NCI-H1694 (cell line): ENCODE measurements at regions not wholly inside any gene's neighbourhood (a gene's known extent, or its start where the extent isn't known, plus 50 kb on each side); places are given as distances from the start of the nearest gene placed in this dataset.

Experiments
- DNase-seq: peaks from one replicate; lab custom pipeline; 2025; lab: John Stamatoyannopoulos, UW

DNA sequence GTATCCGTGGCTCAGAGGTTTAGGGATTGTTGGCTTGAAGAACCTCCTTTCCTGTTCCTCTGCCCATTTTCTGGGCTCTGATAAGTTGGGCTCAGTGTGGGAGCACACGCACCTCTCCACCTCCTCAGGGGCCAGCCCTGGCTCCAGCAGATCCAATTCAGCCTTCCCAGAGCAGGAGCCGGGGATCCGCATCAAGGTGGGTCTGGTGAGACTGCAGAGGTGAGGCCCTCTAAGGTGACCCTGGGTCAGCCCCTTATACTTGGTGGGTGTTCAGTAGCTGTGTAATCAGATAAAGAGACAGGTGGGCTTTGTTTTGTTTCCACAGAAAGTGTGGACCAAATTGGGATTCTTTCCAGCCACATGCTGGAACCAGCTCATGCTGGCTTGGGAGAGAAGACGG is 1466.0 kb downstream of the TBC1D22A start:
- no peak for DNase-seq

DNA sequence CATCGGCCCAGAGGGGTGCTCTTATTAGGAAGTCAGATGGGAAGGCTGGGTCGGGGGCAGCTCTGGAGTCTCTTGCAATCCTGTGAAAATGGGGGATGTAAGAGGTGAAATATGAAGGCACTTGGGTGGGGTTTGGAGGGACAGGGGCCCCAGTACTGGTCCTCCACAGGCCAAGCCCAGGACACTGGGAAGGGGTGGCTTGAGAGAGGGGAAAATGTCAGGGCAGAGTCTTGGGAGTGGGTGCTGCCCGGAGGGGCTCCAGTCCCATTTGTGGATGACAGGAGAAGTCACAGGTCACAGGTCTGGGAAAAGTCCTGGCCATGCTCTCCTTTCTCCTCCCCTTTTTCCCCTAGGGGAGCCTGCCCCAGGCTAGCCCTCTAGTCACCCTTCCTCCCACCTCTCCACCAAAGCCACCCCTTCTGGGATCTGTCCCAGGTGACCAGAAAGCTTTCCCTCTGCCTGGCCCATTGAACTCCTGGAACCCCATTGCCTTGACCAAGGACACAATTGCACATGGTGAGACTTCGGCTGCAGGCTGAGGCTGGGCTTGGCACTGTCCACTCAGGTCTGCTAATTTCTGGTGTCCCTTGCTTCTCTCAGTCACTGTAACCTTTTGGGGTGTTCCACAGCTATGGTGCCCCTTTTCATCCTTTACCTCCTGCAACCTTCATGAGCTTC is 1465.0 kb downstream of the TBC1D22A start:
- DNase-seq: no peak

DNA sequence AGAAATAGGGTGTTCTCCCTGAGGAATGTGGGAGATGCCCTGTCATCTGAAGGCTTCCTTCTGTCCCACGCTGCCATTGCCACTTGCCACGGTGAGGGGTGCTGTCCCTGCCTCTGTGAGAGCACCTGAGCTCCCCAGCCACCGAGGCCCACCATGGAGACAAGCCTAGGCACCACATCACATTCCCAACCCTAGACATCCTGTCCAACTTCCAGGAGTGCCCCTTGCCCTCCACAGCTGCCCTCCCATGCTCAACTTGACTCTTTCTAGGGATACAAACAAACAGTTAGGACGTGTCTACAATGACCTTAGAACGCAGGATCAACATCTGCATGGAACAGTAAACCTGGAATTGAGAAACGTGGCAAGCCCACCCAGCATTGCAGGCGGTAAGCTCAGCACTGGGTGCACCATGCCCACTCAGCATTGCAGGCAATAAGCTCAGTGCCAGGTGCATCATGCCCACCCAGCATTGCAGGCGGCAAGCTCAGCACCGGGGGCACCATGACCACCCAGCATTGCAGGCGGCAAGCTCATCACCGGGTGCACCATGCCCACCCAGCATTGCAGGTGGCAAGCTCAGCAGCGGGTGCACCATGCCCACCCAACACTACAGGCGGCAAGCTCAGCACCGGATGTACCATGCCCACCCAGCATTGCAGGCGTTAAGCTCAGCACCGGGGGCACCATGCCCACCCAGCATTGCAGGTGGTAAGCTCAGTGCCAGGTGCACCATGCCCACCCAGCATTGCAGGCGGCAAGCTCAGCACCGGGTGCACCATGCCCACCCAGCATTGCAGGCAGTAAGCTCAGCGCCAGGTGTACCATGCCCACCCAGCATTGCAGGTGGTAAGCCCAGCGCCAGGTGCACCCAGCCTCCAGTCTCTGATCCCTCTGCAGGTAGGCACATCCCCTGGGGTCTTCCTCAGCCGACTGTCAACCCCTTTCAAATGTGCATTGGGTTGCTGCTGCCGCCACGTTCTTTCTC is 1463.9 kb downstream of the TBC1D22A start:
- DNase-seq: no peak

DNA sequence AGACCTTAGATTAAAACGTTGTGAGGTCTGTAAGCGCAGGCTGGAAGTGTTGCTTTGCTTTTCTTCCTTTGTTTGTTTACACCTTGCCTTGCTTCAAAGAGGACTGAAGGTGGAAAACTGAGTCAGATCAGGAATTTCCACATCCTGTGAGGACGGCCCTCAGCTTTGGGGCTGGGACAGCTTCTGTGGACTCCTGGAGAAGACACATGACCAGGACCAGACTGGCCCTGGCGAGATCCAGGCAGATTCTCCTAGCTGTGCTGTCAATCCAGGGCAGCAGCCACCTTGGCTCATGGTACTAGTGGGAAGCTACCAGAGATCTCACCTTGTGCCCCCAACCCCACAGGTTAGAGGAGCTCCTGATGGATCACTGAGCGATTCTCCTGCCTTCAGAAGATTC is 1461.9 kb downstream of the TBC1D22A start:
- no peak for DNase-seq

DNA sequence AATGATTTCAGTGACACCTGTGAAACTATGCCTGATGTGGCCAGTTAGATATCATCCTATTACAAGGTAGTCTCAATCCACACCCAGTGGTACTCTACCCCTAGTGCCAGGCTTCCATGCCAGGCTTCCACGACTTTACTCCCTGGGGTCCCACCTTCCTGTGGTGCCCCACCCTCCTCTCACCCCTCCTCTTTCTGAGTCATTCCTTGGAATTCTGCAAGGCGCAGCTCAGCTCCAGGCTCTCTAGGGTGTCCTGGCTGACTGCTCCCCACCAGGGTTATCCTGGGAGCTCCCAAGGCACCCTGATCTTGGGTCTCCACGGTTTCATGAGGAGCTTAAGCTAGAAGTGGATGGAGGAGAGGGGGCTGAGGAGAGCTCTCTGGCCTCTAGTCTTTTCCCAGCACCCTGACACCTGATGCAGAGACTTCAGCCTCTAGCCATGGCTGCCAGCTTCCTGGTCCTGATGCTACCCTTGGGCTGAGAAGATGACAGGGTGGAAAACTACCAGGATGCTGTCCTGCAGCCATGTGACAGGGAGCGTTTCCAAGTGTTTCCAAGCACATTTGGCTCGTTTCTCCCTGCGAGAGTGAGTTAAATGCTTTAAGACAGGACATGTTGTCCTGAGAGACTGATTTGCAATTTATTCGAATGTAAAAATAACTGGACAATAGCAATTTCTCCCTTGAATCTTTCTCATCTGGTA is 1461.2 kb downstream of the TBC1D22A start:
- DNase-seq: no peak

DNA sequence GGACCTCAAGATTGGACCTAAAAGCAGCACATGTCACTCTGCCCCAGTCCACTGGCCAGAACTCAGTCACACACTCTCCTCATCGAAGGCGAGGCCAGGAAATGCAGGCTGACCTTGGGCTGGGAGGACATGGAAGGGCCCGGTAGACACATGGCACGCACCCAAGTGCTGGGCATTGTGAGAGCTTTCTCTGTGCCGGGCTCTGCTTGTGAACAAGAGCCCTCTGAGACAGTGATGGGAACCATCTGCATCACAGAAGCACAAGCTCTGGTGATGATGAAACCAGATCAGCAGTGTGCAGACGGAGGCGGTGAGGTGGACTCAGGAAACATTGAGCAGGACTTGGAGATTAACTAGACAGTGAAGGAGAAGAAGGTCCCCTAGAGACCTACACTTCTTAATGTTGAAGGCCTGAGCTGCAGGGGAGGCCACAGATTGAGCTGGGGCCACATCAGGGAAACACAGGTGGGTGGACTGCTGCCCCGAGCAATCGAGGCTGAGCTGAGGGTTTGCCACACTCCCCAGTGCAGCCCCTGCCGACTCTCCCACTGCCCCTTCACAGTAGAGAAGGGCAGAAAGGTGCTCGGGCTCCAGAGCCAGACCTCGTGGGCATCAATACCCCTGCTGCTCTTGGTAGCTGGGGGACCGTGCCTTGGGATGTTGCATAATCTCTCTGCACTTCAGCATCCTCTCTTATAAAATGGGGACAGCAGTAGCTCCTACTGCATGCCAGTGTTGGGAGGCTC is 1460.5 kb downstream of the TBC1D22A start:
- no peak for DNase-seq

DNA sequence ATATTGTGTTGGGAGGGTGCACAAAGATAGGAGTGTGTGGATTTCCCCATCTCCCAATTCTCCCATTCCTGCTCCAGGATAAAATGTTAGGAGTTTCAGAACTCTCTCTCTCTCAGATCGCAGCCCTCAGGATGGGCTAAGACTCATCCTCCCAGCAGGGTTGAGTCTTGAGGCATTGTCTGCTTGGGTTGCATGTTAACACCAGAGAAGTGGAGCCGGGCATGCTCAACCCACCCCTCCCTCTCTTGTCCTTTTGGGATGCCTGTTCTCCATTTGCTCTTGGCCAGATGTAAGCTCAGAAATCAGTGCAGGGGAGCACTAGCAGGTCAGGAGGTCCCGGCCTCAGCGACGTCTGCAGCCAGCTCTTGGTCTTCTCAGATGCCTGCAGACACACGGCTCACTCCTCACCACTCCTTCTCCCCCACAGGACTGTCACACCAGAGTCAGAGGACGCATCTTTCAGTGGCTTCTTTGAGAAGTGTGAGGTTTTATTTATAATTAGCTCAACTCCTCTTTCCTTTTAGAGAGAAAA is 1456.5 kb downstream of the TBC1D22A start:
- no peak for DNase-seq

DNA sequence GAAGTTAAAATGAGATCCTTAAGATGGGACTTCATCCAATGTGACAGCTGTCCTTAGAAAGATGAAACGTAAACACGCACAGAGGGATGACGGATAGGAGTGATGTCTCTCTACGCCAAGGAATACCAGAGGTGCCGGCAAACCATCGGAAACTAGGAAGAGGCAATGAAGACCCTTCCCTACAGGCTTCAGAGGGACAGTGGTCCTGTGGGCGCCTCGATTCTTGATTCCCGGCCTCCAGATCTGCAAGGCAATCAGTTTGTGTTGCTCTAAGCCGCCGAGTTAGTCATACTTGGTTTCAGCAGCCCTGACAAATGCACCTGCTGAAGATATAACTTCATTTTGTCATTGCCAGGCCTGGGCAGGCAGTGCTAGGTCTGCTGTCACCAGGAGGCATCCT is 1455.1 kb downstream of the TBC1D22A start:
- no peak for DNase-seq

DNA sequence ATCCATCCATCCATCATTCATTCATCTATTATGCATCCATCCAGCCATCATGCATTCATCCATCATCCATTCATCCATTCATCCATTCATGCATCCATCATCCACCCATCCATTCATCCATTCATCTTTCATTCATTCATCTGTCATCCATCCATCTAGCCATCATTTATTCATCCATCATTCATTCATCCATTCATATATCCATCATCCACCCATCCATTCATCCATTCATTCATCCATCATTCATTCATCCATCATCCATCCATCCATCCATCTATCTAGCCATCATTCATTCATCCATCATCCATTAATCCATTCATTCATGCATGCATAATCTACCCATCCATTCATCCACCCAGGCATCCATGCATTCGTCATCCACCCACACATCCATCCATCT is 1450.3 kb downstream of the TBC1D22A start:
- DNase-seq: no peak

DNA sequence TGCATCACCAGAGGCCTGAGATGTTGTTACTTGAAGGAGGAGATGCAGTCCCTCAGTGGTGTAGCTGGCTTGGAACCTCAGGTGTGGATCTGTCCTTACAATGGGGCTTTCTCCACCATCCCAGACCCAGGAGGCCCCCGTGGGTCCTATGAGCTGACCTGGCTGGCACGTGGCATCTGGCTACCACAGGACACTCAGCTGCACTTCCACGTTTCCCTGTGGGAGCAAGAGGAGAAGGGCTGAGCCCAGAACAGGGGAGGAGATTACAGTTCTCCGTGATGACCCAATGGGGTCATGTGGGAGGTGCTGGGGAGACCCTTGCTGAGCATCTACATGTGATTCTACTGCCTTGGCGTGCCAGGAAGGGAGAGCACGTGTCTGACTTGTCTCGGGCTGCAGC is 1448.4 kb downstream of the TBC1D22A start:
- no peak for DNase-seq

DNA sequence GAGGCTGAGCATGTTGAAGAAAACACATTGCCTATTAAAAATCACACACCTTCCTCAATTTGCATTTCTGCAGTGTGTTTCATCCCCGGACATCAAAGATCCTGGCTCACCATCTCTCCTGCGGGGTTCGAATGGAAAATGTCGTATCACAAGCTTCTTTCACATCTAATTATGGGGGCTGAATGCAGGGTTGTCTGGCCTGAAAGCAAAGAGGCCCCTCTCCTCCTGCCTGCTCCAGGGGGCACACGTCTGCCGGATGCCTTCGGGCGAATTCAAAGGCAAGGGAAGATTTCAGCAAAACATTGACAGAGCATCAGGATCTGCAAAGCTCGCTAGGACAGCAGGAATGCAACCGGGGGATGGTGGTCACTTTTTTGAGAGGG is 1447.7 kb downstream of the TBC1D22A start:
- DNase-seq: no peak

DNA sequence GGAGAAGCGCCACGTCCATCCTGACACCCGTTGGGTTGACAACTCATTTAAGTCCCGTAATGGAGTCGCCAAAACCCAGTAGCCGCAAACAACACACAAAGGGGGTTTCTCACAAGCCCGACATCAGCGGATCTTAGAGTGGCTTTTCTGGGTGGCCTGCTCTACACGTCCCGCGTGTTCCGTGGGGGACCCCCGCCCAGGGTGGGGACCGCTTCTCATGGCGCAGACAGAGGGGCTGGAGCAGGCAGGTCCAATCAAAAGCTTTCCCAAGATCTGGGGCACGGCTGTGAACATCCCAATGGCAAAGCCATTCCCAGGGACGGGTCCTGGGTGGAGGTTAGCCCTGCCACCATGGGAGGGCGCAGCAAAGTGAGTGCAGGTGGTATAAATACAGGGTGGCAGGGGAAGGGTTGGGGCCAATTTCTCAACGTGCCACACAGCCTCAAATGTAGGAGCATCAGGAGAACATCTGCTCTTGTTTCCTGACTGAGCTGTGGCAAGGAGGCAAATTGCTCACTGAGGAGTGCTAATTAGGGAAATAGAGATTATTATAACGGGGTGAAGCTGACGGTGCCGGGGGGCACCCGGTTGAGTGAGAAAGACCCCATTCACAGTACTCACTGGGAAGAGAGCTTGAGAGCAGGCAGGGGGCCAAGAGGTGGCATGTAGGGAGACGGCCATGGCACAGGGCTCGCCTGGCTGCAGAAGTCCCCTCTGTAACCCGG is 1447.2 kb downstream of the TBC1D22A start:
- peak; percentile 63 for DNase-seq

DNA sequence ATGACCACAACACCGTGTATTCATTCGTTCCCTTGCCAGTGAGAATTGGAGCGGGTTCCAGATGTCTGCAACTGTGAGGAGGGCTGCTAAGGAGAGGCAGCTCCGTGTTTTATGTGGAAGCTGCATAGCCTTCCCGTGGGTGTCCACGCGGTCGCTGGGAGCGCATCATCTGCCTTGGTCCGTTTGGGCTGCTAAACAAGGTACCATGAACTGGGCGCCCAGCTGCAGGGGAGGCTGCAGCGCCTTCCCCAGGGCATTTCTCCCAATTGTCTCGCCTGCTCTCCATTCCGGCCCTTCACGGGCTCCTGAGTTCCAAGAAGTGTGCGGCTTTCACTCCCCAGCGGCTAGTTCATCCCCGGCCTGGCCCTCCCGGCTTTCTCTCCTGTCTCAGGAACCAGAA is 1446.4 kb downstream of the TBC1D22A start:
- DNase-seq: no peak

DNA sequence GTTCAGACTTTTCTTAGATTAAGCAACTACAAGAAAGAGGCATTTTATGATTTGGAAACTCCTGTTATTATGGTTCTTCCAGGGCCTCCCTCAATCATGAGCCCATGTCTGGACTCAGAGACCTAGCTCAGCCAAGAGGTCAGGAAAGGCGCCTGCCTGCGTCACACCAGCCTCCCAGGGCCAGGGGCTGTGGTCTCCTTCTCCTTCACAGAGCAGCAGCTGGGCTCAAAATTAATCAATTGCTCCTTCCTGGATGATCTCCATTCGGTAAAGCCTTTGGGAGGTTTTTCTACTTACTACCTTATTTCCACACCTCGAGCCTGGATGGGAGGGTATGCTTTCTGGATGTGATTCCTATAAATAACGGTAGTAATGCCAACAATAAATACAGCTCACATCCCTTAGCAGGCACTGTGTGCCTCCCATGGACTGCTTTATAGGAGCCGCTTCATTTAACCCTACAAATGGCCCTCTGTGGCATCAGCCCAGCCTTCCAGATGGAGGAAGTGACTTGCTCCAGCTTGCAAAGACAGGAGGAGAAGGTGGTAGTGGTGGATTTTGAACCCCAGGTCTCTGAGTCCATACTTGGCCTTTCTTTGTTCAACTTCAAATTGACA is 1445.6 kb downstream of the TBC1D22A start:
- peak; percentile 60 for DNase-seq

DNA sequence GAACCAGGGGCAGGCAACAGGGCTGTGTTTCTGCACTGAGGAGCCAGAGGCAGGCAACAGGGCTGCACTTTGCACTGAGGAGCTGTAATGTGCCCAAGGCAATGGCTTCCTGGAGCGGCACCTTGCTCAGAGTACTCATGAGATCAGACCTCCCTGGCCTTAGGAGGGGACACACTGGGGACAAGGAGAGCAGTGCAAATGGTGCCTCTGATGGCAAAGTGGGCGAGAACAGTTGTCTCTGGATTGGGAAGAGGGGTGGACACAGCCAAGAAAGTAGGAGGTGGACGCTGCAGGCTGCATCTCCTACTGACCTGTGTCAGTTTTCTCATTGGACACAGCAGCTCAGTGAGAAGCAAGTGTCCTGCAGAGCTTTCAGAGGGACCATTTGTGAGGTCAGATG is 1443.3 kb downstream of the TBC1D22A start:
- DNase-seq: no peak

DNA sequence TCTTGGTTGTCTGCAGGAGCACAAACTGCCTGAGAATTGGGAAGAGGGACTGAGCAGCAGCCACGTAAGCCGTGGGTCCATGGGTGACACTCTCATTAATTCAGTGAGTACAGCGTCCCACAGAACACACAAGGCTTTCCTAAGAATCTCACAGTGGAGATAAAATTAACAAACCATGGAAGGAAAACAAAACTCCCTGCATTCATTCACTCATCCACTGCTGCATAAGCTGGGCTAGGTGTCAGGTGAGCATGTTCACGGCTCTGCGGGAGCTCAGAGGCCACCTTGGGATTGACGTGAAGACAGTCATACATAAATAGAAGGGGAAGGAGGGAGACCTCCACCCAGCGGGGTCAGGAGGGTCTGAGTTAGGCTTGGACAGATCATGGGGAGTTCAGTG is 1442.7 kb downstream of the TBC1D22A start:
- no peak for DNase-seq

DNA sequence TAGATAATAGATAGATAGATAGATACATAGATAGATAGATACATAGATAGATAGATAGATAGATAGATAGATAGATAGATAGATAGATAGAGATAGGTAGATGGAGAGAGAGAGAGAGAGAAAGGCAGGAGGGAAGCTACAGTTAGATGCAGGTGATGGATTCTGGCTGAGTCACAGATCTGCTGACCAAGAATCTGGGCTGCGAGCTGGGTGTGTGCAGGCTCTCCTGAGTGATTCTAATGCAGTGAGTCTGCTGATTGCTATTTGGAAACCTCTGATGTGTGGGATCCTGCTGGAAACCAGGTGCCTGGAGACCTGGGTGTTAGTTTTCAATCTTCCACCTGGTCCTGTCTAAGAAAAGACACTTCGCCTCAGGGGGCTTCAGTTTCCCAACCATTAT is 1441.8 kb downstream of the TBC1D22A start:
- no peak for DNase-seq

DNA sequence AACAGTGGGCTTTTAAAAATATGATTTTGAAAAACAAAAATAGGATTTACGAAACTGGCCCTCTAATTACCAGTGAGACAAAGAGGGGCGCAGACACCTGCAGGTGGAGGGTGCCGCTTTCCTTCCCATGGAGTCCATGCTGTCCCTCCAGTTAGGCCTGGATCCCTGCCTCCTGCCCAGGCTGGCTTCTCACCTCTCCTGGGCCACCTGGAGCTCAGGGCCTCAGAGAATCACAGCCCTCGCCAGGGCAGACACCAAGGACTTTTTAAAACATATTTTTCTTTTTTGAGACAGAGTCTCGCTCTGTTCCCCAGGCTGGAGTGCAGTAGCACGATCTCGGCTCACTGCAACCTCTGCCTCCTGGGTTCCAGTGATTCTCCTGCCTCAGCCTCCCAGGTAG is 1437.2 kb downstream of the TBC1D22A start:
- DNase-seq: no peak

DNA sequence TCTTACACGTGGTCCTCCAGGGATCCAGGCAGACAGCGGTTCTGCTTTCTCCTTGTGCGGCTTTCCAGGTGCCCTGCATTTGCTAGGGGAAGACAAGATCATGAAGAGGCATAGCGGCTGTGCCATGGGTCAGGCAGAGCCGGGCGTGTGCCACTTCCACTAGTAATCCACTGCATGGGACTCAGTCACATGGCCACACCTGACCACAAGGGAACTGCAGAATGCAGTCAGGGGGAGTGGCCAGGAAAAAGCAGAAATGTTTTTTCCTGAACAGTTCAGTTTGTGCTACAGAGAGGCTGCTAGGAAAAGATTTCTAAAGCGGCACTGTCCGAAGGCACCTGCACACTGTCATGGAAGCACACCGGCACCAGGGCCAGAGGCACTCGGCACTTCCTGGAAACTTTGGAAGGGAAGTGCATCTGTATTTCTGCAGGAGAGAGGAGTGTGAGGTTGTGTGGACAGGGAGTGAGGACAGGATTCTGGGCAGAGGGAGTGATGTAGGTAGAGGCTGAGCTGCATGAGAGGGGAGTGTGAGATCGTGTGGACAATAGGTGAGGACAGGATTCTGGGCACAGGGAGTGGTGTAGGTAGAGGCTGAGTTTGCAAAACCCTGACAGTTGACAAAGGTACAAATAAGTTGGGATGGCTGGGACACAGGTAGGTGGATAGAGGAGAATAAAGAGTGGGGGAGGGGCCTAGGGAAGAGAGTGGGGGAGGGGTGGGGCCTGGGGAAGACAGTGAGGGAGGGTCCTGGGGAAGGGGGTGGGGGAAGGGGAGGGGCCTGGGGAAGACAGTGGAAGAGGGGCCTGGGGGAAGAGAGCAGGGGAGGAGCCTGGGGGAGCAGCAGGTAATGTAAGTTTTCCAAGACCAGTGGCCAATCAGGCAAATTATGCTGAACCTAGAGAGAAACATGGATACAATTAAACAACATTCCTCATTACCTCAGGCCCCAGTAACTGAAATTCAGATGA is 1436.3 kb downstream of the TBC1D22A start:
- no peak for DNase-seq
